Endothelial cell of umbilical vein (primary cell): ENCODE measurements at regions not wholly inside any gene's neighbourhood (a gene's known extent, or its start where the extent isn't known, plus 50 kb on each side); places are given as distances from the start of the nearest gene placed in this dataset.

Experiments
- BruUV-seq: library from RNA; stranded (reverse); fragments of 400-500 nt; replicated peaks from 2 replicates; lab custom pipeline; 2021; lab: Mats Ljungman, UMichigan
- CTCF ChIA-PET: fragments of 300-600, 350-600 bp; sonication (Branson Sonifier 250); formaldehyde crosslinking; loops from one replicate; lab custom pipeline; 2021; ENCODE audit warnings: antibody characterized with exemption, inconsistent platforms; lab: Charles Lee
- POLR2A ChIA-PET: fragments of 300-600, 350-600 bp; sonication (Branson Sonifier 250); formaldehyde crosslinking; loops from one replicate; lab custom pipeline; 2021; ENCODE audit warnings: antibody characterized with exemption, inconsistent platforms; lab: Charles Lee
- DNase-seq: peaks from one replicate; pipeline ENCODE4 v3.0.0-alpha.2; 2011; ENCODE audit warnings: low read depth, low spot score
- FAIRE-seq: peaks from 2 replicates; lab custom pipeline; 2011; peaks lifted over from hg19 to GRCh38; lab: Jason Lieb, UNC
- H2AFZ ChIP-seq: 2 replicates; pipeline ENCODE4 v1.6.0; 2012; ENCODE audit warnings: low read depth, low read length, control low read depth, inconsistent platforms
- H3K27ac ChIP-seq: 2 replicates; pipeline ENCODE4 v1.5.1; 2011; ENCODE audit warnings: low read depth, mild to moderate bottlenecking, control low read depth, low read length, moderate library complexity; ENCODE audit not compliant: insufficient read depth
- H3K27me3 ChIP-seq, 2 experiments: 2 replicates each; pipeline versions ENCODE4 v1.6.0 to v1.6.1; 2011; ENCODE audit warnings: low read length in 2 of 2, mixed read lengths in 1 of 2; ENCODE audit not compliant: control insufficient read depth in 2 of 2, insufficient read depth in 2 of 2
- H3K36me3 ChIP-seq, 2 experiments: 2 replicates in 1 of 2; 3 replicates in 1 of 2; pipeline ENCODE4 v1.5.1; 2011; ENCODE audit warnings: low read length in 2 of 2, mild to moderate bottlenecking in 1 of 2, moderate library complexity in 1 of 2; ENCODE audit not compliant: control insufficient read depth in 2 of 2, insufficient read depth in 2 of 2; ENCODE audit errors: extremely low read depth in 1 of 2
- H3K4me1 ChIP-seq: 3 replicates; pipeline ENCODE4 v1.5.1; 2011; ENCODE audit warnings: mild to moderate bottlenecking, low read length; ENCODE audit not compliant: control insufficient read depth, insufficient read depth; ENCODE audit errors: extremely low read depth
- H3K4me2 ChIP-seq: 2 replicates; pipeline ENCODE4 v1.6.1; 2011; ENCODE audit warnings: low read length, control low read depth, mixed read lengths; ENCODE audit not compliant: insufficient read depth
- H3K4me3 ChIP-seq, 3 experiments: fragments of 200-600 bp in 1 of 3; sonication (generic), shearing (Covaris generic) in 1 of 3; replicated peaks in 1 of 3; 2 replicates each; pipeline ENCODE4 v1.5.1; 2011 to 2016; ENCODE audit warnings: control low read depth in 3 of 3, low read length in 3 of 3, mild to moderate bottlenecking in 2 of 3, inconsistent platforms in 1 of 3, low read depth in 1 of 3, moderate library complexity in 1 of 3; ENCODE audit not compliant: insufficient read depth in 1 of 3
- H3K79me2 ChIP-seq: 2 replicates; pipeline ENCODE4 v1.6.0; 2012; ENCODE audit warnings: low read length, inconsistent platforms; ENCODE audit not compliant: control insufficient read depth, insufficient read depth
- H3K9ac ChIP-seq: replicated peaks from 2 replicates; pipeline ENCODE3; 2011; ENCODE audit warnings: low read length, control low read depth; ENCODE audit not compliant: insufficient read depth; ENCODE audit errors: extremely low read depth
- H3K9me1 ChIP-seq: replicated peaks from 3 replicates; pipeline ENCODE4 v1.6.0; 2011; ENCODE audit warnings: mild to moderate bottlenecking, low read length; ENCODE audit not compliant: control insufficient read depth, insufficient read depth; ENCODE audit errors: extremely low read depth
- H3K9me3 ChIP-seq: replicated peaks from 2 replicates; pipeline ENCODE4 v1.5.1; 2012; ENCODE audit warnings: low read length, inconsistent platforms; ENCODE audit not compliant: control insufficient read depth, insufficient read depth
- H4K20me1 ChIP-seq: replicated peaks from 2 replicates; pipeline ENCODE3; 2011; ENCODE audit warnings: mild to moderate bottlenecking, low read length; ENCODE audit not compliant: control insufficient read depth, insufficient read depth; ENCODE audit errors: extremely low read depth
- CTCF ChIP-seq, 2 donors: IDR thresholded peaks; 1 replicate in 1 of 2; 2 replicates in 1 of 2; pipeline ENCODE4 v1.5.1; 2011; ENCODE audit warnings: low read length in 2 of 2, mild to moderate bottlenecking in 2 of 2, moderate library complexity in 2 of 2, control low read depth in 1 of 2, inconsistent platforms in 1 of 2, low read depth in 1 of 2; ENCODE audit not compliant: insufficient read depth in 1 of 2; ENCODE audit errors: extremely low read depth in 1 of 2
- EZH2 ChIP-seq: IDR thresholded peaks from 2 replicates; pipeline ENCODE4 v1.6.1; 2012; ENCODE audit warnings: borderline replicate concordance, low read depth, mild to moderate bottlenecking, moderate library complexity, low read length, inconsistent platforms; ENCODE audit not compliant: severe bottlenecking
- FOS ChIP-seq: IDR thresholded peaks from 2 replicates; pipeline ENCODE4 v1.6.1; 2011; ENCODE audit warnings: mild to moderate bottlenecking, low read length, moderate library complexity, borderline replicate concordance; ENCODE audit not compliant: insufficient read depth
- GATA2 ChIP-seq: IDR thresholded peaks from 2 replicates; pipeline ENCODE4 v1.7.0; 2011; ENCODE audit warnings: low read depth, mild to moderate bottlenecking, moderate library complexity, mixed read lengths, low read length; ENCODE audit not compliant: insufficient read length, insufficient read depth
- JUN ChIP-seq: IDR thresholded peaks from 2 replicates; pipeline ENCODE4 v1.6.1; 2011; ENCODE audit warnings: borderline replicate concordance, low read depth; ENCODE audit not compliant: insufficient read length, insufficient read depth
- MAX ChIP-seq: IDR thresholded peaks from 2 replicates; pipeline ENCODE4 v1.6.1; 2011; ENCODE audit not compliant: insufficient read depth, insufficient read length
- MYC ChIP-seq: IDR thresholded peaks from one replicate; pipeline ENCODE4 v1.6.1; 2011; ENCODE audit warnings: mild to moderate bottlenecking, low read depth, low read length
- POLR2A ChIP-seq: IDR thresholded peaks from 2 replicates; pipeline ENCODE4 v1.6.1; 2012; ENCODE audit warnings: low read depth, mild to moderate bottlenecking, control low read depth, low read length
- POLR2AphosphoS5 ChIP-seq: IDR thresholded peaks from 2 replicates; pipeline ENCODE4 v1.6.1; 2012; ENCODE audit warnings: low read depth, mild to moderate bottlenecking, control low read depth, low read length, moderate library complexity; ENCODE audit not compliant: insufficient read depth
- dilution Hi-C: fragments of 300-500 bp; cut with MboI; formaldehyde crosslinking; loops from one replicate; pipeline ENCODE4 v1.15.0; 2019; ENCODE audit warnings: low sequenced_read_pairs; ENCODE audit not compliant: extremely low pct_ligation_motif_present
- intact Hi-C: fragments of 100-400 bp; cut with micrococcal nuclease; formaldehyde crosslinking; loops from one replicate; pipeline ENCODE4 v1.10.0; 2022

- Histone ChIP-seq H3K36me3 (no peaks in the 10 kb centered on the region), H3K27me3 (no peaks in the 10 kb centered on the region), H2AFZ (no peak overlapping the region), H3K79me2 (no peaks in the 10 kb centered on the region), H3K9me1 (no peaks in the 10 kb centered on the region), H3K9me3 (no peaks in the 10 kb centered on the region), H3K9ac (no peak overlapping the region), H3K27ac (no peak overlapping the region), H3K4me1 (no peaks in the 10 kb centered on the region), H4K20me1 (no peaks in the 10 kb centered on the region), H3K4me2 (no peak overlapping the region), H3K4me3 (no peak overlapping the region)
- POLR2A ChIA-PET = no interaction called here
- BruUV-seq = no TSS peak
- dilution Hi-C loops (no loop called here), intact Hi-C loops (no loop called here)
- no peak for DNase-seq
- CTCF ChIA-PET = interaction anchor here (1.4 kb wide), 1 partner anchor 37 kb away, joined by 4 read pairs; no protein-coding TSS in a partner anchor
- TF ChIP-seq POLR2A = no peak
- no peak for TF ChIP-seq POLR2AphosphoS5
- no peak for TF ChIP-seq GATA2
- TF ChIP-seq JUN = no peak
- TF ChIP-seq MYC = no peak
- TF ChIP-seq CTCF (IDR thresholded peaks at IDR 0.05; ENCODE audit: extremely low read depth in 1 of 2, insufficient read depth in 1 of 2, low read depth in 1 of 2, low read length in 2 of 2) = no peak
- no peak for TF ChIP-seq FOS
- no peak for TF ChIP-seq EZH2
- no peak for TF ChIP-seq MAX
- no peak for FAIRE-seq
Observed at GRCh38 chr9:73065439-73065838, 86.2 kb upstream of the ANXA1 start.
